ENCODE measurements at regions not wholly inside any gene's neighbourhood (a gene's known extent, or its start where the extent isn't known, plus 50 kb on each side); places are given as distances from the start of the nearest gene placed in this dataset.
"Not testable (repeated sequence)": the region's sequence is repeated elsewhere in the genome, so short reads cannot be mapped to it uniquely, and the experiment has no call there.

GRCh38 chr9:89679581-89679980 is 74.8 kb downstream of the GADD45G start:
- DNase-seq: no peak
- Mint-ChIP-seq H3K27me3 (peaks cover 46% of the 10 kb centered on the region), H3K27ac (no peak overlapping the region), H3K4me1 (peaks cover 18% of the 10 kb centered on the region), H3K4me3 (no peak overlapping the region), H3K36me3 (no peaks in the 10 kb centered on the region), H3K9me3 (no peaks in the 10 kb centered on the region)
- CTCF ChIA-PET: interaction anchor here (2.0 kb wide), 1 partner anchor 76 kb away, joined by 5 read pairs; no protein-coding TSS in a partner anchor

GRCh38 chr9:89680547-89681467 is 76.0 kb downstream of the GADD45G start:
- Mint-ChIP-seq H3K27me3 (peaks cover 51% of the 10 kb centered on the region), H3K4me3 (no peak overlapping the region), H3K9me3 (no peaks in the 10 kb centered on the region), H3K36me3 (no peaks in the 10 kb centered on the region), H3K4me1 (peaks cover 18% of the 10 kb centered on the region), H3K27ac (no peak overlapping the region)
- DNase-seq: no peak
- CTCF ChIA-PET: interaction anchor here (2.0 kb wide), 1 partner anchor 78 kb away, joined by 5 read pairs; no protein-coding TSS in a partner anchor

GRCh38 chr9:89681468-89681859 is 76.7 kb downstream of the GADD45G start:
- peaks cover 21% of the 10 kb centered on the region for H3K4me1 Mint-ChIP-seq
- H3K27me3 Mint-ChIP-seq: peaks cover 53% of the 10 kb centered on the region
- CTCF ChIA-PET: interaction anchor here (1.4 kb wide), 1 partner anchor 79 kb away, joined by 3 read pairs; no protein-coding TSS in a partner anchor
- not testable (repeated sequence) for H3K9me3 Mint-ChIP-seq, H3K36me3 Mint-ChIP-seq, DNase-seq, H3K4me3 Mint-ChIP-seq, H3K27ac Mint-ChIP-seq

GRCh38 chr9:89683626-89684025 is 78.8 kb downstream of the GADD45G start:
- H3K9me3 Mint-ChIP-seq: no peaks in the 10 kb centered on the region
- no peak overlapping the region for H3K4me3 Mint-ChIP-seq
- peaks cover 12% of the 10 kb centered on the region for H3K4me1 Mint-ChIP-seq
- CTCF ChIA-PET: interaction anchor here (0.9 to 1.3 kb wide), 2 partner anchors 59 to 79 kb away, joined by 3 read pairs; partner anchors contain the start of gene GADD45G
- H3K27me3 Mint-ChIP-seq: peaks cover 45% of the 10 kb centered on the region
- DNase-seq: no peak
- H3K27ac Mint-ChIP-seq: no peak overlapping the region
- H3K36me3 Mint-ChIP-seq: no peaks in the 10 kb centered on the region

GRCh38 chr9:89684218-89684617 is 79.4 kb downstream of the GADD45G start:
- peaks cover 41% of the 10 kb centered on the region for H3K27me3 Mint-ChIP-seq
- H3K4me3 Mint-ChIP-seq: no peak overlapping the region
- H3K4me1 Mint-ChIP-seq: peaks cover 12% of the 10 kb centered on the region
- CTCF ChIA-PET: interaction anchor here (1.3 kb wide), 1 partner anchor 59 kb away, joined by 3 read pairs; no protein-coding TSS in a partner anchor
- no peaks in the 10 kb centered on the region for H3K9me3 Mint-ChIP-seq
- no peak overlapping the region for H3K27ac Mint-ChIP-seq
- no peaks in the 10 kb centered on the region for H3K36me3 Mint-ChIP-seq
- DNase-seq: no peak

- H3K9me3 Mint-ChIP-seq: no peaks in the 10 kb centered on the region
- no peak overlapping the region for H3K4me3 Mint-ChIP-seq
- H3K36me3 Mint-ChIP-seq: no peaks in the 10 kb centered on the region
- peaks cover 11% of the 10 kb centered on the region for H3K4me1 Mint-ChIP-seq
- no peak overlapping the region for H3K27ac Mint-ChIP-seq
- no peak for DNase-seq
- CTCF ChIA-PET: interaction anchor here (1.3 kb wide), 1 partner anchor 58 kb away, joined by 3 read pairs; no protein-coding TSS in a partner anchor
- peaks cover 37% of the 10 kb centered on the region for H3K27me3 Mint-ChIP-seq
These were observed 80.3 kb downstream of the GADD45G start for GRCh38 chr9:89684912-89685636.

GRCh38 chr9:89685698-89686097 is 80.9 kb downstream of the GADD45G start:
- CTCF ChIA-PET: no interaction called here

GRCh38 chr9:89686126-89686525 is 81.3 kb downstream of the GADD45G start:
- no peak for DNase-seq
- no peaks in the 10 kb centered on the region for H3K9me3 Mint-ChIP-seq
- no peak overlapping the region for H3K4me3 Mint-ChIP-seq
- H3K27ac Mint-ChIP-seq: no peak overlapping the region
- no peaks in the 10 kb centered on the region for H3K36me3 Mint-ChIP-seq
- H3K4me1 Mint-ChIP-seq: peaks cover 15% of the 10 kb centered on the region
- CTCF ChIA-PET: no interaction called here
- H3K27me3 Mint-ChIP-seq: peaks cover 37% of the 10 kb centered on the region

More at GRCh38 chr9:89685698-89686097, 80.9 kb downstream of the GADD45G start:
- DNase-seq: no peak
- no peak overlapping the region for H3K27ac Mint-ChIP-seq
- no peaks in the 10 kb centered on the region for H3K9me3 Mint-ChIP-seq
- H3K36me3 Mint-ChIP-seq: no peaks in the 10 kb centered on the region
- no peak overlapping the region for H3K4me3 Mint-ChIP-seq
- H3K4me1 Mint-ChIP-seq: peaks cover 11% of the 10 kb centered on the region
- H3K27me3 Mint-ChIP-seq: peaks cover 37% of the 10 kb centered on the region

- CTCF ChIA-PET: no interaction called here
- Mint-ChIP-seq H3K9me3 (no peaks in the 10 kb centered on the region), H3K36me3 (no peaks in the 10 kb centered on the region), H3K27me3 (peaks cover 37% of the 10 kb centered on the region), H3K27ac (no peak overlapping the region), H3K4me3 (no peak overlapping the region), H3K4me1 (peaks cover 20% of the 10 kb centered on the region)
- no peak for DNase-seq
These were observed 81.8 kb downstream of the GADD45G start for GRCh38 chr9:89686621-89687020.

GRCh38 chr9:89687188-89687587 is 82.4 kb downstream of the GADD45G start:
- CTCF ChIA-PET: interaction anchor here (1.3 kb wide), 1 partner anchor 10 kb away, joined by 3 read pairs; no protein-coding TSS in a partner anchor
- H3K4me3 Mint-ChIP-seq: no peak overlapping the region
- peaks cover 24% of the 10 kb centered on the region for H3K4me1 Mint-ChIP-seq
- no peak for DNase-seq
- no peaks in the 10 kb centered on the region for H3K9me3 Mint-ChIP-seq
- peaks cover 34% of the 10 kb centered on the region for H3K27me3 Mint-ChIP-seq
- H3K36me3 Mint-ChIP-seq: no peaks in the 10 kb centered on the region
- H3K27ac Mint-ChIP-seq: no peak overlapping the region

- no peaks in the 10 kb centered on the region for H3K36me3 Mint-ChIP-seq
- H3K9me3 Mint-ChIP-seq: no peaks in the 10 kb centered on the region
- H3K27me3 Mint-ChIP-seq: peaks cover 31% of the 10 kb centered on the region
- H3K4me1 Mint-ChIP-seq: peaks cover 28% of the 10 kb centered on the region
- no peak overlapping the region for H3K4me3 Mint-ChIP-seq
- no peak for DNase-seq
- H3K27ac Mint-ChIP-seq: no peak overlapping the region
- CTCF ChIA-PET: interaction anchor here (1.3 kb wide), 1 partner anchor 9 kb away, joined by 3 read pairs; no protein-coding TSS in a partner anchor
These were observed 83.0 kb downstream of the GADD45G start for GRCh38 chr9:89687848-89688247.

- Mint-ChIP-seq H3K27me3 (peaks cover 27% of the 10 kb centered on the region), H3K4me1 (peaks cover 28% of the 10 kb centered on the region)
- DNase-seq, CTCF ChIA-PET, H3K36me3 Mint-ChIP-seq, H3K9me3 Mint-ChIP-seq, H3K27ac Mint-ChIP-seq, H3K4me3 Mint-ChIP-seq: not testable (repeated sequence)
These were observed 84.5 kb downstream of the GADD45G start for GRCh38 chr9:89689321-89689720.

GRCh38 chr9:89690334-89690912 is 85.6 kb downstream of the GADD45G start:
- no peaks in the 10 kb centered on the region for H3K36me3 Mint-ChIP-seq
- no peaks in the 10 kb centered on the region for H3K9me3 Mint-ChIP-seq
- DNase-seq: no peak
- peaks cover 28% of the 10 kb centered on the region for H3K4me1 Mint-ChIP-seq
- H3K27me3 Mint-ChIP-seq: peaks cover 25% of the 10 kb centered on the region
- no peak overlapping the region for H3K27ac Mint-ChIP-seq
- CTCF ChIA-PET: interaction anchor here (1.9 kb wide), 1 partner anchor 53 kb away, joined by 5 read pairs; no protein-coding TSS in a partner anchor
- H3K4me3 Mint-ChIP-seq: no peak overlapping the region

- H3K9me3 Mint-ChIP-seq: no peaks in the 10 kb centered on the region
- no peak overlapping the region for H3K4me3 Mint-ChIP-seq
- H3K27ac Mint-ChIP-seq: no peak overlapping the region
- CTCF ChIA-PET: no interaction called here
- peaks cover 39% of the 10 kb centered on the region for H3K4me1 Mint-ChIP-seq
- no peaks in the 10 kb centered on the region for H3K36me3 Mint-ChIP-seq
- H3K27me3 Mint-ChIP-seq: peaks cover 12% of the 10 kb centered on the region
- no peak for DNase-seq
These were observed 90.7 kb downstream of the GADD45G start for GRCh38 chr9:89695441-89695891.

Measured in activated naive CD4-positive, alpha-beta T cell treated with anti-CD3 and anti-CD28 coated beads, Interleukin-2, amount 10 ng/mL, durations not matched to agents 7 days and 5 days (primary cell).